ENCODE measurements at regions not wholly inside any gene's neighbourhood (a gene's known extent, or its start where the extent isn't known, plus 50 kb on each side); places are given as distances from the start of the nearest gene placed in this dataset.

DNA sequence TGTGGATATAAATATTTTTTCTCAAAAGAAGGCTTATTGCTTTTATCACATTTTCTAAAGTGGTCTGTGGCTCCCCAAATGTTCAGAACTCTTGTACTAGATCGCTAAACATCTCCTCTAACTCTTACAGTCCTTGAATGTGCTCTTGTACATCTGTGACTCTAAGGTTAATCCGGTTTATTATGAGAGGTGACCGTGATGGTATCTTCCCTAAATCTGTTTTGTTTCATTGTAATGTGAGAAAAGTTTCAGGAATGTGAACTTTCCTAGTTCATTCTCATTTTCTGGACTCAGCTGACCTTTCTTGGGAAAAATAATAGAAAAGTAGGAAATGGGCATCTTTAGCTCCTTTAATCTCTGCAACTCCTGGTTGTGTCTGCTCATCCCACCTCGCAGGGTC is 94.5 kb upstream of the CD180 start:
- RAD21 ChIA-PET (ENCODE audit: unreplicated experiment) = no interaction called here
- H4K20me1 ChIP-seq (ENCODE audit: control insufficient read depth, insufficient read depth) = no peaks in the 10 kb centered on the region
- no peaks in the 10 kb centered on the region for H3K27me3 ChIP-seq (replicated peaks in 1 of 2; ENCODE audit: control insufficient read depth in 2 of 2, insufficient read depth in 2 of 2, low read length in 1 of 2)
- ATAC-seq = no peak
- no TSS peak for BruUV-seq (replicated peaks)
- H3K9ac ChIP-seq (ENCODE audit: control insufficient read depth, insufficient read depth, low read length) = no peak overlapping the region
- POLR2A ChIA-PET = no interaction called here
- no peak overlapping the region for H2AFZ ChIP-seq (ENCODE audit: control insufficient read depth, low read depth, low read length)
- no peak overlapping the region for H3K4me2 ChIP-seq (ENCODE audit: control insufficient read depth, insufficient read depth)
- CTCF ChIA-PET = interaction anchor here (0.7 kb wide), 1 partner anchor 45 kb away, joined by 3 read pairs; no protein-coding TSS in a partner anchor
- SMC1A ChIA-PET (ENCODE audit: uncharacterized antibody, unreplicated experiment) = no interaction called here
- no peaks in the 10 kb centered on the region for H3K79me2 ChIP-seq (ENCODE audit: control insufficient read depth, insufficient read depth, low read length)
- in situ Hi-C loops (cut with MboI) = no loop called here
- FAIRE-seq = no peak
- no peaks in the 10 kb centered on the region for H3K36me3 ChIP-seq (ENCODE audit: control insufficient read depth in 2 of 2, insufficient read depth in 2 of 2, low read length in 1 of 2)
- H3K27ac ChIP-seq (ENCODE audit: control insufficient read depth, insufficient read depth) = no peak overlapping the region
- no peak for DNase-seq (ENCODE audit: low read depth, low spot score)
- H3K4me1 ChIP-seq (ENCODE audit: control insufficient read depth, insufficient read depth, low read length) = no peaks in the 10 kb centered on the region
- intact Hi-C loops (cut with micrococcal nuclease; ENCODE audit: unreplicated experiment) = no loop called here
- H3K9me3 ChIP-seq (replicated peaks; ENCODE audit: control insufficient read depth, insufficient read depth, low read length) = no peaks in the 10 kb centered on the region
- H3K4me3 ChIP-seq = no peak overlapping the region
- 10% methylated on average over 4 of the region's 4 CpGs for WGBS (ENCODE audit: insufficient coverage, insufficient replicate concordance, low lambda C conversion rate, missing lambda C conversion rate)
- TF ChIP-seq ZZZ3 (IDR thresholded peaks at IDR 0.05; ENCODE audit: control insufficient read depth, insufficient read length, low read depth) (no peak), NR2C2 (IDR thresholded peaks at IDR 0.05; ENCODE audit: borderline replicate concordance, control insufficient read depth, insufficient read length, low read depth) (no peak), ZBED1 (IDR thresholded peaks at IDR 0.05; ENCODE audit: borderline replicate concordance) (no peak), SPI1 (IDR thresholded peaks at IDR 0.05; ENCODE audit: borderline replicate concordance, insufficient read depth, low read depth, low read length) (no peak), KLF5 (IDR thresholded peaks at IDR 0.05; ENCODE audit: partially characterized antibody) (no peak)
- TF ChIP-seq, protein P1, sequence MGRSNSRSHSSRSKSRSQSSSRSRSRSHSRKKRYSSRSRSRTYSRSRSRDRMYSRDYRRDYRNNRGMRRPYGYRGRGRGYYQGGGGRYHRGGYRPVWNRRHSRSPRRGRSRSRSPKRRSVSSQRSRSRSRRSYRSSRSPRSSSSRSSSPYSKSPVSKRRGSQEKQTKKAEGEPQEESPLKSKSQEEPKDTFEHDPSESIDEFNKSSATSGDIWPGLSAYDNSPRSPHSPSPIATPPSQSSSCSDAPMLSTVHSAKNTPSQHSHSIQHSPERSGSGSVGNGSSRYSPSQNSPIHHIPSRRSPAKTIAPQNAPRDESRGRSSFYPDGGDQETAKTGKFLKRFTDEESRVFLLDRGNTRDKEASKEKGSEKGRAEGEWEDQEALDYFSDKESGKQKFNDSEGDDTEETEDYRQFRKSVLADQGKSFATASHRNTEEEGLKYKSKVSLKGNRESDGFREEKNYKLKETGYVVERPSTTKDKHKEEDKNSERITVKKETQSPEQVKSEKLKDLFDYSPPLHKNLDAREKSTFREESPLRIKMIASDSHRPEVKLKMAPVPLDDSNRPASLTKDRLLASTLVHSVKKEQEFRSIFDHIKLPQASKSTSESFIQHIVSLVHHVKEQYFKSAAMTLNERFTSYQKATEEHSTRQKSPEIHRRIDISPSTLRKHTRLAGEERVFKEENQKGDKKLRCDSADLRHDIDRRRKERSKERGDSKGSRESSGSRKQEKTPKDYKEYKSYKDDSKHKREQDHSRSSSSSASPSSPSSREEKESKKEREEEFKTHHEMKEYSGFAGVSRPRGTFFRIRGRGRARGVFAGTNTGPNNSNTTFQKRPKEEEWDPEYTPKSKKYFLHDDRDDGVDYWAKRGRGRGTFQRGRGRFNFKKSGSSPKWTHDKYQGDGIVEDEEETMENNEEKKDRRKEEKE (IDR thresholded peaks at IDR 0.05) = no peak
- TF ChIP-seq, protein P2, sequence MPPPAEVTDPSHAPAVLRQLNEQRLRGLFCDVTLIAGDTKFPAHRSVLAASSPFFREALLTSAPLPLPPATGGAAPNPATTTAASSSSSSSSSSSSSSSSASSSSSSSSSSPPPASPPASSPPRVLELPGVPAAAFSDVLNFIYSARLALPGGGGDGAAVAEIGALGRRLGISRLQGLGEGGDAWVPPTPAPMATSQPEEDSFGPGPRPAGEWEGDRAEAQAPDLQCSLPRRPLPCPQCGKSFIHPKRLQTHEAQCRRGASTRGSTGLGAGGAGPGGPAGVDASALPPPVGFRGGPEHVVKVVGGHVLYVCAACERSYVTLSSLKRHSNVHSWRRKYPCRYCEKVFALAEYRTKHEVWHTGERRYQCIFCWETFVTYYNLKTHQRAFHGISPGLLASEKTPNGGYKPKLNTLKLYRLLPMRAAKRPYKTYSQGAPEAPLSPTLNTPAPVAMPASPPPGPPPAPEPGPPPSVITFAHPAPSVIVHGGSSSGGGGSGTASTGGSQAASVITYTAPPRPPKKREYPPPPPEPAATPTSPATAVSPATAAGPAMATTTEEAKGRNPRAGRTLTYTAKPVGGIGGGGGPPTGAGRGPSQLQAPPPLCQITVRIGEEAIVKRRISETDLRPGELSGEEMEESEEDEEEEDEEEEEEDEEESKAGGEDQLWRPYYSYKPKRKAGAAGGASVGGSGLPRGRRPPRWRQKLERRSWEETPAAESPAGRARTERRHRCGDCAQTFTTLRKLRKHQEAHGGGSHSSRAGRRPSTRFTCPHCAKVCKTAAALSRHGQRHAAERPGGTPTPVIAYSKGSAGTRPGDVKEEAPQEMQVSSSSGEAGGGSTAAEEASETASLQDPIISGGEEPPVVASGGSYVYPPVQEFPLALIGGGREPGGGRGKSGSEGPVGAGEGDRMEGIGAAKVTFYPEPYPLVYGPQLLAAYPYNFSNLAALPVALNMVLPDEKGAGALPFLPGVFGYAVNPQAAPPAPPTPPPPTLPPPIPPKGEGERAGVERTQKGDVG (CRISPR knock-in tag; IDR thresholded peaks at IDR 0.05) = no peak
- TF ChIP-seq, protein P3, sequence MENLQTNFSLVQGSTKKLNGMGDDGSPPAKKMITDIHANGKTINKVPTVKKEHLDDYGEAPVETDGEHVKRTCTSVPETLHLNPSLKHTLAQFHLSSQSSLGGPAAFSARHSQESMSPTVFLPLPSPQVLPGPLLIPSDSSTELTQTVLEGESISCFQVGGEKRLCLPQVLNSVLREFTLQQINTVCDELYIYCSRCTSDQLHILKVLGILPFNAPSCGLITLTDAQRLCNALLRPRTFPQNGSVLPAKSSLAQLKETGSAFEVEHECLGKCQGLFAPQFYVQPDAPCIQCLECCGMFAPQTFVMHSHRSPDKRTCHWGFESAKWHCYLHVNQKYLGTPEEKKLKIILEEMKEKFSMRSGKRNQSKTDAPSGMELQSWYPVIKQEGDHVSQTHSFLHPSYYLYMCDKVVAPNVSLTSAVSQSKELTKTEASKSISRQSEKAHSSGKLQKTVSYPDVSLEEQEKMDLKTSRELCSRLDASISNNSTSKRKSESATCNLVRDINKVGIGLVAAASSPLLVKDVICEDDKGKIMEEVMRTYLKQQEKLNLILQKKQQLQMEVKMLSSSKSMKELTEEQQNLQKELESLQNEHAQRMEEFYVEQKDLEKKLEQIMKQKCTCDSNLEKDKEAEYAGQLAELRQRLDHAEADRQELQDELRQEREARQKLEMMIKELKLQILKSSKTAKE (IDR thresholded peaks at IDR 0.05; ENCODE audit: low read depth, poor library complexity, severe bottlenecking) = no peak
- TF ChIP-seq, protein P4, sequence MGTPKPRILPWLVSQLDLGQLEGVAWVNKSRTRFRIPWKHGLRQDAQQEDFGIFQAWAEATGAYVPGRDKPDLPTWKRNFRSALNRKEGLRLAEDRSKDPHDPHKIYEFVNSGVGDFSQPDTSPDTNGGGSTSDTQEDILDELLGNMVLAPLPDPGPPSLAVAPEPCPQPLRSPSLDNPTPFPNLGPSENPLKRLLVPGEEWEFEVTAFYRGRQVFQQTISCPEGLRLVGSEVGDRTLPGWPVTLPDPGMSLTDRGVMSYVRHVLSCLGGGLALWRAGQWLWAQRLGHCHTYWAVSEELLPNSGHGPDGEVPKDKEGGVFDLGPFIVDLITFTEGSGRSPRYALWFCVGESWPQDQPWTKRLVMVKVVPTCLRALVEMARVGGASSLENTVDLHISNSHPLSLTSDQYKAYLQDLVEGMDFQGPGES (IDR thresholded peaks at IDR 0.05) = no peak
- TF ChIP-seq, protein P5, sequence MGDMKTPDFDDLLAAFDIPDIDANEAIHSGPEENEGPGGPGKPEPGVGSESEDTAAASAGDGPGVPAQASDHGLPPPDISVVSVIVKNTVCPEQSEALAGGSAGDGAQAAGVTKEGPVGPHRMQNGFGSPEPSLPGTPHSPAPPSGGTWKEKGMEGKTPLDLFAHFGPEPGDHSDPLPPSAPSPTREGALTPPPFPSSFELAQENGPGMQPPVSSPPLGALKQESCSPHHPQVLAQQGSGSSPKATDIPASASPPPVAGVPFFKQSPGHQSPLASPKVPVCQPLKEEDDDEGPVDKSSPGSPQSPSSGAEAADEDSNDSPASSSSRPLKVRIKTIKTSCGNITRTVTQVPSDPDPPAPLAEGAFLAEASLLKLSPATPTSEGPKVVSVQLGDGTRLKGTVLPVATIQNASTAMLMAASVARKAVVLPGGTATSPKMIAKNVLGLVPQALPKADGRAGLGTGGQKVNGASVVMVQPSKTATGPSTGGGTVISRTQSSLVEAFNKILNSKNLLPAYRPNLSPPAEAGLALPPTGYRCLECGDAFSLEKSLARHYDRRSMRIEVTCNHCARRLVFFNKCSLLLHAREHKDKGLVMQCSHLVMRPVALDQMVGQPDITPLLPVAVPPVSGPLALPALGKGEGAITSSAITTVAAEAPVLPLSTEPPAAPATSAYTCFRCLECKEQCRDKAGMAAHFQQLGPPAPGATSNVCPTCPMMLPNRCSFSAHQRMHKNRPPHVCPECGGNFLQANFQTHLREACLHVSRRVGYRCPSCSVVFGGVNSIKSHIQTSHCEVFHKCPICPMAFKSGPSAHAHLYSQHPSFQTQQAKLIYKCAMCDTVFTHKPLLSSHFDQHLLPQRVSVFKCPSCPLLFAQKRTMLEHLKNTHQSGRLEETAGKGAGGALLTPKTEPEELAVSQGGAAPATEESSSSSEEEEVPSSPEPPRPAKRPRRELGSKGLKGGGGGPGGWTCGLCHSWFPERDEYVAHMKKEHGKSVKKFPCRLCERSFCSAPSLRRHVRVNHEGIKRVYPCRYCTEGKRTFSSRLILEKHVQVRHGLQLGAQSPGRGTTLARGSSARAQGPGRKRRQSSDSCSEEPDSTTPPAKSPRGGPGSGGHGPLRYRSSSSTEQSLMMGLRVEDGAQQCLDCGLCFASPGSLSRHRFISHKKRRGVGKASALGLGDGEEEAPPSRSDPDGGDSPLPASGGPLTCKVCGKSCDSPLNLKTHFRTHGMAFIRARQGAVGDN (IDR thresholded peaks at IDR 0.05) = no peak
